ENCODE measurements at regions not wholly inside any gene's neighbourhood (a gene's known extent, or its start where the extent isn't known, plus 50 kb on each side); places are given as distances from the start of the nearest gene placed in this dataset.
"Not testable (repeated sequence)": the region's sequence is repeated elsewhere in the genome, so short reads cannot be mapped to it uniquely, and the experiment has no call there.

GRCh38 chr6:137630666-137631065 is 136.5 kb upstream of the OLIG3 start:
- H3K9me3 Mint-ChIP-seq (ENCODE audit: unreplicated experiment): no peaks in the 10 kb centered on the region
- H3K4me1 ChIP-seq: peaks cover 6% of the 10 kb centered on the region; the same call in 1 of the 2 replicates
- peaks cover 6% of the 10 kb centered on the region for H3K4me1 Mint-ChIP-seq (ENCODE audit: low read depth, unreplicated experiment)
- TF ChIP-seq, protein P1, sequence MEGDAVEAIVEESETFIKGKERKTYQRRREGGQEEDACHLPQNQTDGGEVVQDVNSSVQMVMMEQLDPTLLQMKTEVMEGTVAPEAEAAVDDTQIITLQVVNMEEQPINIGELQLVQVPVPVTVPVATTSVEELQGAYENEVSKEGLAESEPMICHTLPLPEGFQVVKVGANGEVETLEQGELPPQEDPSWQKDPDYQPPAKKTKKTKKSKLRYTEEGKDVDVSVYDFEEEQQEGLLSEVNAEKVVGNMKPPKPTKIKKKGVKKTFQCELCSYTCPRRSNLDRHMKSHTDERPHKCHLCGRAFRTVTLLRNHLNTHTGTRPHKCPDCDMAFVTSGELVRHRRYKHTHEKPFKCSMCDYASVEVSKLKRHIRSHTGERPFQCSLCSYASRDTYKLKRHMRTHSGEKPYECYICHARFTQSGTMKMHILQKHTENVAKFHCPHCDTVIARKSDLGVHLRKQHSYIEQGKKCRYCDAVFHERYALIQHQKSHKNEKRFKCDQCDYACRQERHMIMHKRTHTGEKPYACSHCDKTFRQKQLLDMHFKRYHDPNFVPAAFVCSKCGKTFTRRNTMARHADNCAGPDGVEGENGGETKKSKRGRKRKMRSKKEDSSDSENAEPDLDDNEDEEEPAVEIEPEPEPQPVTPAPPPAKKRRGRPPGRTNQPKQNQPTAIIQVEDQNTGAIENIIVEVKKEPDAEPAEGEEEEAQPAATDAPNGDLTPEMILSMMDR (IDR thresholded peaks at IDR 0.05; ENCODE audit: insufficient read depth in 1 of 2, low read depth in 1 of 2, low read length in 1 of 2, severe bottlenecking in 1 of 2, unreplicated experiment in 1 of 2): no peak
- no peaks in the 10 kb centered on the region for H3K27me3 Mint-ChIP-seq (ENCODE audit: insufficient read depth, unreplicated experiment)
- H3K4me3 Mint-ChIP-seq (ENCODE audit: unreplicated experiment): no peak overlapping the region
- no peaks in the 10 kb centered on the region for H3K36me3 Mint-ChIP-seq (ENCODE audit: insufficient read depth, unreplicated experiment)
- no peak for DNase-seq
- no peaks in the 10 kb centered on the region for H3K9me3 ChIP-seq
- intact Hi-C loops (cut with micrococcal nuclease; ENCODE audit: unreplicated experiment): no loop called here
- no peak overlapping the region for H3K27ac Mint-ChIP-seq (ENCODE audit: unreplicated experiment)
- H3K27me3 ChIP-seq (replicated peaks; ENCODE audit: control insufficient read depth, insufficient read depth, low read length): no peaks in the 10 kb centered on the region
- no TSS peak for BruUV-seq (replicated peaks)
- no peak overlapping the region for H3K4me3 ChIP-seq (ENCODE audit: low read depth, low read length)
- no peaks in the 10 kb centered on the region for H3K36me3 ChIP-seq (ENCODE audit: control insufficient read depth, insufficient read depth, low read length)
- CTCF ChIA-PET: interaction anchor here (0.6 kb wide), 1 partner anchor 347 kb away, joined by 5 read pairs; no protein-coding TSS in a partner anchor
- POLR2A ChIA-PET: interaction anchor here (0.5 kb wide), 1 partner anchor 87 kb away, joined by 3 read pairs; no protein-coding TSS in a partner anchor

DNA sequence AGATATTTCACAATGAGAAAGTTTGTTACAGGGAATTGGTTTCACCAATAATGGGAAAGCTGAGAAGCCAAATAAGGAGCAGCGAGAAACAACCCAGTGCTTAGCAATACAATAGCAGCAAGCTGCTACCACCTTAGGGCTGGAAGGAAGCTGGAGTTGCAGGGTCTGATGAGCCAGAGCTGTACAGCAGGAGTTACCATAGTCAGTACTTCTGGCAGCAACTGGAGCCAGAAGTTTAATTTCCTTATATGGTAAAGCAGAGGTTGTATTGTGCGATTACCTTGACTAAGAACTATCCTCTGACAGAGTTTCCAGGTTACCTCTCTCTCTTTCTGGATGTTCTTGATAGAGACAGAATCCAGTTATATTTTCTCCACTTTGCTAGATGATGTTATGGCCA is 137.1 kb upstream of the OLIG3 start:
- H3K27me3 Mint-ChIP-seq (ENCODE audit: insufficient read depth, unreplicated experiment): no peaks in the 10 kb centered on the region
- H3K4me1 Mint-ChIP-seq (ENCODE audit: low read depth, unreplicated experiment): peaks cover 6% of the 10 kb centered on the region
- H3K4me3 Mint-ChIP-seq (ENCODE audit: unreplicated experiment): no peak overlapping the region
- TF ChIP-seq, protein P1 (IDR thresholded peaks at IDR 0.05; ENCODE audit: insufficient read depth in 1 of 2, low read depth in 1 of 2, low read length in 1 of 2, severe bottlenecking in 1 of 2, unreplicated experiment in 1 of 2): no peak
- H3K4me3 ChIP-seq (ENCODE audit: low read depth, low read length): no peak overlapping the region
- CTCF ChIA-PET: no interaction called here
- no peaks in the 10 kb centered on the region for H3K9me3 ChIP-seq
- intact Hi-C loops (cut with micrococcal nuclease; ENCODE audit: unreplicated experiment): no loop called here
- H3K9me3 Mint-ChIP-seq (ENCODE audit: unreplicated experiment): peaks cover 6% of the 10 kb centered on the region
- no TSS peak for BruUV-seq (replicated peaks)
- H3K27me3 ChIP-seq (replicated peaks; ENCODE audit: control insufficient read depth, insufficient read depth, low read length): no peaks in the 10 kb centered on the region
- POLR2A ChIA-PET: no interaction called here
- H3K27ac Mint-ChIP-seq (ENCODE audit: unreplicated experiment): no peak overlapping the region
- no peak for DNase-seq
- no peaks in the 10 kb centered on the region for H3K36me3 Mint-ChIP-seq (ENCODE audit: insufficient read depth, unreplicated experiment)
- peaks cover 6% of the 10 kb centered on the region; the same call in 1 of the 2 replicates for H3K4me1 ChIP-seq
- no peaks in the 10 kb centered on the region for H3K36me3 ChIP-seq (ENCODE audit: control insufficient read depth, insufficient read depth, low read length)

GRCh38 chr6:137634177-137634576 is 140.0 kb upstream of the OLIG3 start:
- H3K27me3 Mint-ChIP-seq (ENCODE audit: insufficient read depth, unreplicated experiment); H3K4me3 ChIP-seq (ENCODE audit: low read depth, low read length); H3K36me3 ChIP-seq (ENCODE audit: control insufficient read depth, insufficient read depth, low read length); H3K36me3 Mint-ChIP-seq (ENCODE audit: insufficient read depth, unreplicated experiment); H3K27ac Mint-ChIP-seq (ENCODE audit: unreplicated experiment); intact Hi-C loops (cut with micrococcal nuclease; ENCODE audit: unreplicated experiment); H3K9me3 ChIP-seq; H3K4me1 Mint-ChIP-seq (ENCODE audit: low read depth, unreplicated experiment); CTCF ChIA-PET; BruUV-seq (replicated peaks); H3K4me3 Mint-ChIP-seq (ENCODE audit: unreplicated experiment); DNase-seq; H3K27me3 ChIP-seq (replicated peaks; ENCODE audit: control insufficient read depth, insufficient read depth, low read length); POLR2A ChIA-PET: not testable (repeated sequence)
- H3K9me3 Mint-ChIP-seq (ENCODE audit: unreplicated experiment): peaks cover 20% of the 10 kb centered on the region
- H3K4me1 ChIP-seq: peaks cover 11% of the 10 kb centered on the region

- Histone ChIP-seq H3K9me3 (0 out of 2 replicates have a peak, but pooled peaks cover 3% of the 10 kb centered on the region), H3K4me1 (peaks cover 15% of the 10 kb centered on the region), H3K36me3 (ENCODE audit: control insufficient read depth, insufficient read depth, low read length) (no peaks in the 10 kb centered on the region), H3K4me3 (ENCODE audit: low read depth, low read length) (no peak overlapping the region), H3K27me3 (replicated peaks; ENCODE audit: control insufficient read depth, insufficient read depth, low read length) (no peaks in the 10 kb centered on the region)
- Mint-ChIP-seq H3K4me3 (ENCODE audit: unreplicated experiment) (no peak overlapping the region), H3K9me3 (ENCODE audit: unreplicated experiment) (peaks cover 20% of the 10 kb centered on the region), H3K27me3 (ENCODE audit: insufficient read depth, unreplicated experiment) (no peaks in the 10 kb centered on the region), H3K36me3 (ENCODE audit: insufficient read depth, unreplicated experiment) (no peaks in the 10 kb centered on the region), H3K4me1 (ENCODE audit: low read depth, unreplicated experiment) (no peaks in the 10 kb centered on the region), H3K27ac (ENCODE audit: unreplicated experiment) (no peak overlapping the region)
- BruUV-seq (replicated peaks): no TSS peak
- no peak for DNase-seq
- TF ChIP-seq, protein P1 (IDR thresholded peaks at IDR 0.05; ENCODE audit: insufficient read depth in 1 of 2, low read depth in 1 of 2, low read length in 1 of 2, severe bottlenecking in 1 of 2, unreplicated experiment in 1 of 2): no peak
- intact Hi-C loops (cut with micrococcal nuclease; ENCODE audit: unreplicated experiment): no loop called here
- CTCF ChIA-PET: interaction anchor here (1.0 kb wide), 1 partner anchor 11 kb away, joined by 3 read pairs; no protein-coding TSS in a partner anchor
- POLR2A ChIA-PET: no interaction called here
Measured at GRCh38 chr6:137637121-137637520, 142.9 kb upstream of the OLIG3 start.

All from Caco-2 (cell line).